NCI-H1694 (cell line): ENCODE measurements at regions not wholly inside any gene's neighbourhood (a gene's known extent, or its start where the extent isn't known, plus 50 kb on each side); places are given as distances from the start of the nearest gene placed in this dataset.
"Not testable (repeated sequence)": the region's sequence is repeated elsewhere in the genome, so short reads cannot be mapped to it uniquely, and the experiment has no call there.

Source experiments
- DNase-seq: peaks from one replicate; lab custom pipeline; 2025; lab: John Stamatoyannopoulos, UW

DNA sequence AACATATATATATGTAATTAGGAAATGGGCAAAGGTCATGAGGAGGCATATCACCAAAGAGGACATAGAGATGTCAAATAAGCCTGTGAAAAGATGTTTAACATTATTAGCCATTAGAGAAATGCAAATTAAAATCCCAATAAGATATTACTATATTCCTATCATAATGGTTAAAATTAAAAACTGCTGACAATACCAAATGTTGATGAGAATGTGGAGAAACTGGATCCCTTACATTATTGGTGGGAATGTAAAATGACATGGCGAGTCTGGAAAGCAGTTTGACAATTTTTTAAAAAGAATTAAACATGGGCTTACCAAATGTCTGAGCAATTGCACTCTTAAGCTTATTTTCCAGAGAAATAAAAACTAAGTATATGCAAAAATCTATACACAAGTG lies 1821.6 kb upstream of the C9orf72 start:
- no peak for DNase-seq

- no peak for DNase-seq
Observed at GRCh38 chr9:29397148-29397547, 1823.9 kb upstream of the C9orf72 start.

GRCh38 chr9:29416204-29416603 lies 1842.9 kb upstream of the C9orf72 start:
- DNase-seq: no peak

GRCh38 chr9:29422438-29422837 lies 1849.2 kb upstream of the C9orf72 start:
- no peak for DNase-seq

DNA sequence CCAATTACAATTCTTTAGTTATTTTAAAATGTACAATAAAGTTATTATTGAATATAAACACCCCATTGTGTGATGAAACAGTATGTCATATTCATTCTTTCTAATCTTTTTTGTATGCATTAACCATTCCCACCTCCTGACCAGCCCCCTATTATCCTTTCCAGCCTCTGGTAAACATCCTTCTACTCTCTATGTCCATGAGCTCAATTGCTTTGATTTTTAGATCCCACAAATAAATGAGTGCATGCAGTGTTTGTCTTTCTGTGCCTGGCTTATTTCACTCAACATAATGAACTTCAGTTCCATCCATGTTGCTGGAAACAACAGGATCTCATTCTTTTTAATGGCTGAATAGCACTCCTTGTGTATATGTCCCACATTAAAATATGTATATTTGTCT lies 1858.9 kb upstream of the C9orf72 start:
- DNase-seq: no peak

DNA sequence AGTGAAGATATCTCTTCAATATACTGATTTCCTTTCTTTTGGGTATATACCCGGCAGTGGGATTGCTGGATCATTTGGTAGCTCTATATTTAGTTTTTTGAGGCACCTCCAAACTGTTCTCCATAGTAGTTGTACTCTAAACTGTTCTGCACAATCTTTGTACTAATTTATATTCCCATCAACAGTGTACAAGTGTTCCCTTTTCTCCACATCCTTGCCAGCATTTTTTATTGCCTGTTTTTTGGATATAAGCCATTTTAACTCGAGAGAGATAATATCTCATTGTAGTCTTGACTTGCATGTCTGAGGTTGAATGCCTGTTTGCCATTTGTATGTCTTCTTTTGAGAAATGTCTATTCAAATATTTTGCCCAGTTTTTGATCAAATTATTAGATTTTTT lies 1859.4 kb upstream of the C9orf72 start:
- DNase-seq: not testable (repeated sequence)

GRCh38 chr9:29435368-29435767 lies 1862.1 kb upstream of the C9orf72 start:
- DNase-seq: no peak

- no peak for DNase-seq
Observed at GRCh38 chr9:29437526-29437925, 1864.2 kb upstream of the C9orf72 start.

GRCh38 chr9:29439961-29440360 lies 1866.7 kb upstream of the C9orf72 start:
- no peak for DNase-seq

GRCh38 chr9:29440449-29440848 lies 1867.2 kb upstream of the C9orf72 start:
- no peak for DNase-seq

DNA sequence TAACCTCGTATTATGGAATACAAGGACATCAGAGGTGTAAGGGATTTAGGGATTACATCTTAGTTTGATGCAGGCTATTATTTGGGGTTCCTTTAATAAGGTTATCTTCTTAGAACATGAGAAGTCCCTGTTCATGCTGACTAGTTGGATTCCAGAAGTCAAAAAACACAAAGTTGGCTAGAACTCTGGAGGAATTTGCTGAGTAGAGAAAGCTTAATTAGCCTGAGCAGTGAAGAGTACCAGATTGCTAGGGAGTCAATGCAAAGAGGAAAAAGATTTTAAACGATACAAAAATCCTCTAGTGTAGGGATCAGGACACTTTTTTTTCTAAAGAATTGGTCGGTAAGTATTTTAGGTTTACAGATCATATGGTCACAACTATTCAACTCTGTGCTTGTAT lies 1872.5 kb upstream of the C9orf72 start:
- no peak for DNase-seq

DNA sequence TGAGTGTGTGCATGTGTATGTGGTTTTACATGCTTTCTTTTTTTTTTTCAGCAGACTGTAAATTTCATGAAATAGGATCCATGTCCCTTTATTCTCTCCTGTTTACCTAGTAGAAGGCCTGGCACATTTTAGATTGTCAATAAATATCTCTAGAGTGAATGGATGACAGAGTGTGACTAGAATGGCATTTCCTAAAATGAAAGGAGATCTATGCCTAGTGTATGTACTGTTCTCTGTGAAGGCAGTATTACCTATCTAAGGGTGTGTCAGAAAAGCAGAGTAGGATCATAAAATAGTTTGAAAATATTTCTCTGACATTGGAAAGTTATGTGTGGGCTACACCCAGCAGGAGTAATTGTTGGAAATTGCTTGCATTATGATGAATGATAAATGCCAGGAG lies 1876.0 kb upstream of the C9orf72 start:
- no peak for DNase-seq

DNA sequence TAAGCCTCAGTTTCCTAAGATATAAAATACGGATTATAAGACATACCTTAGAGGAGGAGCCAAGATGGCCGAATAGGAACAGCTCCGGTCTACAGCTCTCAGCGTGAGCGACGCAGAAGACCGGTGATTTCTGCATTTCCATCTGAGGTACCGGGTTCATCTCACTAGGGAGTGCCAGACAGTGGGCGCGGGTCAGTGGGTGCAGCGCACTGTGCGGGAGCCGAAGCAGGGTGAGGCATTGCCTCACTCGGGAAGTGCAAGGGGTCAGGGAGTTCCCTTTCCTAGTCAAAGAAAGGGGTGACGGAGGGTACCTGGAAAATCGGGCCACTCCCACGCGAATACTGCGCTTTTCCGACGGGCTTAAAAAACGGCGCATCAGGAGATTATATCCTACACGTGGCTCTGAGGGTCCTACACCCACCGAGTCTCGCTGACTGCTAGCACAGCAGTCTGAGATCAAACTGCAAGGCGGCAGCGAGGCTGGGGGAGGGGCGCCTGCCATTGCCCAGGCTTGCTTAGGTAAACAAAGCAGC lies 1877.1 kb upstream of the C9orf72 start:
- peak; percentile 7 for DNase-seq

- no peak for DNase-seq
Observed at GRCh38 chr9:29456940-29457339, 1883.7 kb upstream of the C9orf72 start.

DNA sequence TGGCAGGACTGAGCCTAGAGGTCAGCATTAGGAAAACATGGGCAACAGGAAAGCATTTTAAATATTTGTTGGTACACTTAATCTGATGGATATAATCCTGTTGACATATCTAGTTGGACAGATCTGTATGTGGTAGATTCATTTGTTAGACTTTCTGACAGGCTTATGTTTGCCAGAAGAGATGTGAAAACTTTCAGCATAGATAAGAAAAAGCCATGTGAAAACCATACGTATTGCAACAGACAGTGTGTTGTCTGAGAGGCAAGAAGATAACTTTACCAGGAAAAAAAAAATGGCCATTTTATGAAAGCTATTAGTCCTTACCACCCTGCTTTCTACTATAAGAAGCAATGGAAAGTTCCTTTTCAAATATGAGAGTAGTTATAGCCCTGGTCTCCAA lies 1902.2 kb upstream of the C9orf72 start:
- no peak for DNase-seq

GRCh38 chr9:29511680-29512079 lies 1938.4 kb upstream of the C9orf72 start:
- DNase-seq: no peak

GRCh38 chr9:29514336-29514735 lies 1941.1 kb upstream of the C9orf72 start:
- no peak for DNase-seq

DNA sequence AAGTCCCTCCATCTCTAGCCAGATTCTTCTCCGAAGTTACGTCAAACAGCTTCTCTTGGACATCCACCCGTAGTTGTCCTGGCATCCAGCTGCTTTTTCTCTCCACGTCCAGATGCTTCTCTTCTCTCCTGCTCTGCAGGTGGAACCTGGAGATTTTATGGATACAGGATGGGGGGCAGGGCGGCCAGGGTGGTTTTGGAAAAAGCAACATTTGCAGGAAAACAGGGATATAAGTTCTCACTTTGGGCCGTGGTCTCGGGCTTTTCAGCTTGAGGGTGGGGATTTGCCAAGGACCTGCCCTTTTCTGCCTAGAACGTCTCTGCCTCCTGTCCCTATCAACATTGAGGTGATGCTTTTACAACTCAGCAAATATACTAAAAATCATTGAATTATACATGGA lies 1941.6 kb upstream of the C9orf72 start:
- DNase-seq: no peak

DNA sequence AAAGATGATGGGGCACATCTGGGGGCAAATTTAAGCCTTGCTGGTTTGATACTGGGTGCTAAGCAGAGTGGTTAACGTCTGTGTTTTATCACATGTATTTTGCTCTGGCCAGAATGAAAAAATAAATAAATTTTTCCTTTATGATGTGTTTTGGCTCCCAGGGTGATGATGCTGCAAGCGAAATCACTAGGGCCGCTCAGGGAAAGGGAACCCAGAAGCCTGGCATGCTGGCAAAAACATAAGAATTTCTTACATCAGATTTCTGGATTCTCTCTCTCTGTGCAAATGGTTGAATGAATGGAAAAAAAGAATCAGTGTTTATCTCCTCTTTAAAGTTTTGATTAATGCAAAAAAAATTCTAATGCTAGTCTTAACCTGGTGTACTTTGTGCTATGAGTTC lies 1975.2 kb upstream of the C9orf72 start:
- no peak for DNase-seq

GRCh38 chr9:29555502-29555901 lies 1982.2 kb upstream of the C9orf72 start:
- DNase-seq: no peak

DNA sequence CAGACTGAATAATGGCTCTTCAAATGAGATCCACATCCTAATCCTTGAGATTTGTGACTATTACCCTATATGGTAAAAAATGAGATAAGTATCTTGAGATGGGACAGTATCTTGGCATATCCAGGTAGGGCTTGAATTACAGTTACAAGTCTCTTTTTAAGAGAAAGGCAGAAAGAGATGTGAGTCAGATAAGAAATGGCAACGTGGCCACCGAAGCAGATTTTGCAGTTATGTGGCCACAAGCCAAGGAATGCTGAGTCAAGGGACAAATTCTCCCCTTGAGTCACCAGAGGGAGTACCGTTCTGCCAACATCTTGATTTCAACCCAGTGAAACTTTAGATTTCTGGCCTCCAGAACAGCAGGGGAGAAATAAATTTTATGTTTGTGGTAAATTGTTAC lies 1983.0 kb upstream of the C9orf72 start:
- DNase-seq: no peak

- DNase-seq: no peak
Observed at GRCh38 chr9:29556746-29557145, 1983.5 kb upstream of the C9orf72 start.

DNA sequence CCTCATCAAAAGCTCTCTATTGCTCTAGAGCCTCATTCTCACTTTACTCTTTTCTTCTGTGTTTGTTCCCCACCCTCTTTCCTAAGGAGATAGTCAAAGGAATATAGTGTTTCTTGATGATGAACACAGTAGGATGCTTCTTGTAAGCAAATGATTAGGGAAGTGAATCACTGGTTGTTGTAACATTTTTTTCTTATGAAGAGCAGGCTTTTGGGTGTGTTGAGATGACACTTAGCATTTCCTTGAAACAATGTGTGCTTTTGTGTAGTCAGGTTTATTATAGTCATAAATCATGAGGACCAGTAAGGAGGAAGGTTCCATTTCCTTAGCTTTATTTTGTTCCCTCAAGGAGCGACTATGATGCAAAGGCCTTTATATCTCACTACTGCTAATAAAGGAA lies 1991.3 kb upstream of the C9orf72 start:
- DNase-seq: no peak

GRCh38 chr9:29575219-29575618 lies 2001.9 kb upstream of the C9orf72 start:
- DNase-seq: no peak

DNA sequence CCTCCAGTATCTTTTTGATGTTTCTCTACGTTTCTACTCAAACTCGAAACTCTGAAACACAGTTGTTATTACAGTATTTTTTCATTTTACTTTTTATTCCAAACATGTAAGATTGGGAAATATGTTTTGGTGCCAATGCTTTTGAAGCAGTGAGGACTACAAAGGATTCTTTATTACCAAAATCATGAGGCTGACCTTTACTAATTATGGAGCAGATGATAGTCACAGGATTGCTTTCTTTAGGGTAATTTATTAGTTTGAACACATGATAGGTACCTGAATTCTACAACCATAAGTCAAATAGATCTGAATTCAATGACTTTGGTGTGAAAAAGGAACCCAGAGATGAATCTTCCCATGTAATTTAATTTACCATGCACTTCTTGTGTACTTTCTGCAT lies 2015.1 kb upstream of the C9orf72 start:
- DNase-seq: no peak
